SH-SY5Y (cell line): ENCODE measurements at regions not wholly inside any gene's neighbourhood (a gene's known extent, or its start where the extent isn't known, plus 50 kb on each side); places are given as distances from the start of the nearest gene placed in this dataset.

Source experiments
- GATA2 ChIP-seq: IDR thresholded peaks from 2 replicates; pipeline ENCODE4 v1.6.1; 2011; ENCODE audit warnings: mild to moderate bottlenecking, low read depth, low read length
- GATA3 ChIP-seq: IDR thresholded peaks from 2 replicates; pipeline ENCODE4 v1.6.1; 2011; ENCODE audit warnings: low read depth, mild to moderate bottlenecking, low read length, moderate library complexity

DNA sequence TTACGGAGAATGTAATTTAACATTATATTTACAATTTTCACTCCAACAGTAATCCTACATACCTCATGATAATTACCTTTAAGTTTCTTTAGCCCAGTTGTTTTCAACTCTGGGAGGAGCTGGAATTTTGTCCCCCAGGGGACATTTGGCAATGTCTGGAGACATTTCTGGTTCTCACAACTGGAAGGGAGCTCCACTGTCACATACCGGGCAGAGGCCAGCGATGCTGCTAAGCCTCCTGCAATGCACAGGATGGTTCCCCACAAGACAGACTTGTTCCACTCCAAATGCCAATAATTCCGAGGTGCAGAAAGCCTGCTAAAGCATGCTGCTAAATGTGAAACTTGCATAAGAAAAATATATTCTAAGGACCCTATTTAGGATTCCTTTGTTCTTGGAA, 251.1 kb upstream of the IRX5 start:
- TF ChIP-seq GATA2 (no peak), GATA3 (no peak)
